GM19043 (cell line): ENCODE measurements at regions not wholly inside any gene's neighbourhood (a gene's known extent, or its start where the extent isn't known, plus 50 kb on each side); places are given as distances from the start of the nearest gene placed in this dataset.
A peak's percentile ranks its signal among the peaks of the same experiment; 100 is the strongest.

Experiments used
- ATAC-seq: cut with Tn5 transposase; IDR thresholded peaks from one replicate; pipeline ENCODE4 v1.9.1; 2021; ENCODE audit warnings: low read depth; ENCODE audit not compliant: unreplicated experiment

DNA sequence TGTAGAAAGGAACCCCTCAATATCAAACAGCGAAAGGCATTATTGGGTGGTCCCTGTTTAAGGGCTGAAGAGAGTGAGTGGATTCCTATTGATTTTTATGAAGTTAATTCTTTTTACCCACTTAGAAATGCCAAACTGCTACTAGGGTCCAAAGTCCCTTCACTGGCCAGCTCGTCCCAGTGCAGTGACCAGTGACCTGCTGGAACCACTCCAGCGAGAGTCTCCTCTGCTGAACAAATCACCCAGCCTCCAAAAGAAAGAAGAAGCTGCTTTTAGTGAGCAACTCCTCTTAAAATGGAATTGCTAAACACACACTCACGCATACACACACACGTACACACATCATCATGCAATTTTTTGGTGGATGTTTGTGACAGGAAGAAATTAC, 198.2 kb upstream of the PLEKHG7 start:
- ATAC-seq = no peak

DNA sequence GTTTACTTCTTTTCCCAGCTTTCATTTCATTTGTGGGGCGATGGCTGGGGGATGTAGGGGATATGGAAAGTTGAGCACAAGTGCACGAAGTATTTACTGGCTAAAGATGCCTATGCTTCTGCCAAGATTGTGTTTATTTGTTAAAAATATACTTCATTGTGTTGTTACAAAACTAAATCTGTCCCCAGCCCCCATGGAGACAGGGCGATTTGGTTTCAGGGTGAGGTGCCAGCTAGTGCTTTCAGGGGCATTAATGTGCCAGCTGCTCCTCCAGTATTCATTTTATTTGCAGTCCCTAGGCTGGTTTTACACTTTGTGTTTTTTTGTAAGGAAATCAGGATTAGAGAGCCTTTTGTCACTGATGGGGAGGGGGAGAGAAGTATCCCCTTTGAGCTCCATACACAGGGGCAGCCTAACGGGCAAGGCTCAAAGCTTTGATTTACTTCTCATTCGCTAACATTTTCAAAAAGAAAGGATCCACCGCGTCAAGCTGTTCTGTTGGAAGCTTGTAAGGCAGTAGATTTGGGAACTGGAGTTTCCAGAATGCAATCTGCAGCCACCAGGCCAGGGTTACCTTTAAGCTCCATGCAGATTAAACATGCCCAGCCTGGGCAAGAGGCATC, 198.7 kb upstream of the PLEKHG7 start:
- no peak for ATAC-seq

DNA sequence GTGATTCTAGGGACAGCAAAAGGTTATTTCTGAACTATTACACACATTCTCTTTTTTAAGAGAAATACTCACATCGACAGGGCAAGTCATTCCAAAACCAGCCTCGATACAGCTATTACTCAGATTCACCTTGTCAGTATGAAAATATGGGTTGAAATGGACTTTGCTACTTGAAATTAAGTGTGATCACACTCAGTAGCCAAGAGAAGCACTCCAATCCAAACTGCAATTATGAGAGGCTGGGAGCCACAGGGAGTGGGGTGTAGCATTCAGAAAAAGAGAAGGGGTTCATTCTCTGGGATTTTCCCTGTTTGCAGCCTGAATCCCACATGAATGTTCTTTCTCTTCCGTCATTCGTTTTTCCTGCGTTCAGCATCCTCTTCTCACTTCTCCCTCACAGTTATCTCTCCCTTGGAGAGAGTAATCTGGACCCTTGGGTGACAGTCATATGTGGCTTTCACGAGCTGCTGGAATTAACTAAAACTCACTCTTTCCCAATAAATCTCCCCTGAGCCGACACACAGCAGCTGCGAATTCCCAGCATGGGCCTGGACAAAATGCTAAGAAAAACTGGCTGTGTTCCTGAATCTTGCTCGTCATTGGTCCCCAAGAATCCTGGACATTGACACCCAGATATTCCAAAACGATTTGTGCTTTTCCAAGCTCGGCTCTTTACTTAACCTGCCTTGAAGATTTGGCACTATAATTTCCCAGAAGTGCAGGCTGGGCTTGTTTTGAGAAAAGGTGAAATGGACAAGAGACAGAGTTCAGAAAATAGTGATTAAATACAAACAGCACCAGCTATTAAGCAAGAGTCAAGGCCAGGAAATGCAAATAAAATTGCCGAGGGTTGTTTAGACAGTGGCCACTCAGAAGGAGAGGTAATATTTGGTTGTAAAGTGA, 199.5 kb upstream of the PLEKHG7 start:
- ATAC-seq = peak; percentile 49

GRCh38 chr12:92502417-92503028, 200.3 kb upstream of the PLEKHG7 start:
- ATAC-seq = peak; percentile 36

- peak; percentile 69 for ATAC-seq
Observed at GRCh38 chr12:92496790-92497189, 206.0 kb upstream of the PLEKHG7 start.

DNA sequence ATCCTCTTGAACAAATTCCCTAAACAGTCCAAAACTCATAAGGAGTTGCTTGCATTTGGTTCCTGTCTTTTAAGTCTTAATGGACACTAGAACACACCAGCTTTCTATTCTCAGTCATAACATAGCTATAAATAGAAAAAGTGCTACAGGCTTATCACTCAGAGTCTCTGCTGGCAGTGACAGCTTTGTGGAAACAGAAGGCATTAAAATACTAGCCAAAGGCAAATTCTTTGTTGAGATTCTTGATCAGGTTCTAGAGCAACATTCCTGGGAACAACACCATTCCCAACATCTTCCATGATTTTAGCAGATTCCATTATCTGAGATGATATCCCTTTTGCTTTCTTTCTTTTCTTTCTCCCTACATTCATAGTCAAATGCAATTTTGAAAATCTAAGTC, 207.7 kb upstream of the PLEKHG7 start:
- ATAC-seq = no peak

- peak; percentile 57 for ATAC-seq
Observed at GRCh38 chr12:92493816-92494215, 209.0 kb upstream of the PLEKHG7 start.

DNA sequence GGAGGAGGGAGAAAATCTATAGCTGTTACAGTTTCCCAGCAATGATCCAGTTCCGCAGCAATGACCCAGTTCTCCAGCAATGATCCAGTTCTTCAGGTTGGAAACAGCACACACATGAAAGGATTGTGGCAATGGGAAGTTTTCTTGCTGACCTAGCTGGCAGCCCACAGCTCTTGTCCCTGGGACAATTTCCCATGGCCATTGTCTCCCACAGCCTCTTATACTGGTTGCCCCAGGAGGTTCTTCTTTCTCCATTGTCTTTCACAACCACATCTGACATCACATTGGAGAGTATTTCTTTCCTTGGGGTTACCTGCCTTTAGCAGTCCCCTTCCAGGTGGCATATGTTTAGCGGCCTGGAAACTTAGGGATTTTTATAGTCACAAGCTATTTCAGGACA, 209.8 kb upstream of the PLEKHG7 start:
- no peak for ATAC-seq

- ATAC-seq = no peak
Observed at GRCh38 chr12:92492291-92492690, 210.5 kb upstream of the PLEKHG7 start.

DNA sequence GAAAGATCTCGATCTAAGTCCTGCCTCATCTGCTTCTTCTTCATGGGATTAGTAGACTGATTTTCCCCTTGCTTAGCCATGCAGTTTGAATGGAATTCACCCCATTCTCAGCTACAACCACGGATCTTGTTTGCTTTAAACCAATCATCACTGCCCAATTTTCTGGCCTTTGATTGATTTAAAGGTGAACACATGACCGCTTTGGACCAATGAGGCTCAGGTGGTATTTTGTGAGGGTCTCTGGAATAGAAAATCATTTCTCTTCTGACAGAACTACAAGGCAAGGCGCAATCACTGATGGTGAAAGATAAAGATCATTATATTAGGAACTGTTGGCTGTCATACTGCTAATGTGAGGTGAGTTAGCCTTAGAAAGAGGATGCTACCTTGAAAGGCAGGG, 213.0 kb upstream of the PLEKHG7 start:
- no peak for ATAC-seq

- no peak for ATAC-seq
Observed at GRCh38 chr12:92488735-92489134, 214.1 kb upstream of the PLEKHG7 start.

- ATAC-seq = no peak
Observed at GRCh38 chr12:92487138-92487485, 215.7 kb upstream of the PLEKHG7 start.

DNA sequence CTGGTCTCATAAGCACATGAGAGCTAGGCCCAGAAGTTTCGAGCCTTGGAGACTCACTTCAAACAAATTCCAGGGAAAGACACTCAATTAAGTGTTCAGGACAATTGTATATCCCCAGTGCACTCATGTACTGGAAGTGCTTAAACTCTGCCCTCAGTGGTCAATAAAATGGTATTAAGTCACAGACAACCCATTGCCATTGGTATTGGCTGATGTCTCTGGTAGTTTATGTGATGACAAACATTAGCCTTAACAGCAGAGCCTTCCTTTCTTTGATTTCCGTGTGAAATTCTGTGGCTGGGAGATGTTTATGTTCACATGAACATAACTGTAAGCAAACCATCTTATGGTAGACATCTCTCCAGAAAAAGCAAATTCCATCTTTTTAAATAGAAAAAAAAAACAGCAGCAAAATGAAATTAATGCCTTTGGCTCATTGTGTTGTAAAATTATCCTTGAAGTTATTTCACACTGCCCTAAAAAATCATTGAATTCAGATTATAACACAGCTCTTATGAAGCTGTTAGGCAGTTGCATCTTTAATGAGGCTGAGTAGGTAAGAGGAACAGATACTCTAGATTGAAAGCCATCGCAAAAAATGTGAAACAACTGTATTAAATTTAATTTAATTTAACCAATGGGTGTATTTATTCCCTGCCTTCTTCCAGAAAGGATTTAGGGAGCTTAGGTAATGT, 216.2 kb upstream of the PLEKHG7 start:
- ATAC-seq = no peak

DNA sequence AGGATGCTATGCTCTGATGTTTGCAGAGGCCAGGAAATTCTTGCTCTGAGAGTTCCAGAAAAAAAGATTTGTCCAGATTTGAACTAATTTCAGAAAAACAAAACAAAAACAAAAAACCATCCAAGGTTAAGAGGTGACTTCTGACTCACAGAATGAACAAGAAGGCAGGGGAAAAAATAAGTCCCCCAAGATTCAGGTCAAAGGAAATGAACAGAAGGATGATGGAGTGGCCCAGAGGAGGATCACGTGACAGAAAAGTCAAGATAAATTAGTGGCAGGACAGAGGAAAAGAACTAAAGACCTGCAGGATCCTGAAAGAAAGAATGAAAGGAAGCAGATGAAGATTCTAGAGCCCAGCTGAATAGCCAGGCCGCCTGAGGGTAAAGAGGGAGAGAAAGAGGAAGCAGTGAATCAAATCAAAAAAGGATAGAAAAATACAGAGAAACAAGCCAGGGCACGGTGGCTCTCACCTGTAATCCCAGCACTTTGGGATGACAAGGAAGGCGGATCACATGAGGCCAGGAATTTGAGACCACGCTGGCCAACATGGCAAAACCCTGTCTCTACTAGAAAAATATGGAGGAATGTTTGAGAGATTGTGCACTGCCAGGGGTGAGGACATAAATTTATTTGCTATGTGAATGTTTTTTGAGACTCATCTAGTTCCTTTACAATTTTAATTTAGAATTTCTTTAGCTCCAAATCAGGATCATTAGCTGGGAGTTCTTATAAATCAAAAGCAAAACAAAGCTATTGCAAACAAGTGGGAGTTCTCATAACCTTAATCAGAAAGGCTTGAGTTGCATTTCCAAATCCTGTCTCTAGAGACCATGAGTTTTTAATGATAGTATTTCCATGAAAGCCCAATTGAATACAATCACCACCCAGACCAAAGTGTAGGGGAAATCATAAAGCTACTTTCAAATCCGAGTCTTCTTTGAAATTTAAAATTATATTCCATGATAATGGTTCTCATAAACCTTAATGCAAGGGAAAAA, 217.1 kb upstream of the PLEKHG7 start:
- ATAC-seq = no peak

DNA sequence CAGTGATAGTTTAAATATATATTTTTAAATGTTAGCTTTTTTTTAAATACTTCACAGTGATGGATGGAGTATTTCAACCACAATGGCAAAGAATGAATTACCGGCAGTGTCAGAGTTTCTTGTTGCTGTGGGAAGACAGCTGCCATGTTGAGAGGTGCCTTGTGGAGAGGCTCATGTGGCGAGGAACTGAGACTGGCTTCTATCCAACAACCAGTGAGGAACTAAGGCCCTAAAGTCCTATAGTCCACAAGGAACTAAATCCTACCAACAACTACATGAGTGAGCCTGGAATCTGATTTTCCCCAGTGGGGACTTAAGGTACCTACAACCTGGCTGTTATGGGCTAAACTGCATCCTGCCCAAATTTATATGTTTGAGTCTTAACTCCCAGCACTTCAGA, 220.2 kb upstream of the PLEKHG7 start:
- no peak for ATAC-seq

DNA sequence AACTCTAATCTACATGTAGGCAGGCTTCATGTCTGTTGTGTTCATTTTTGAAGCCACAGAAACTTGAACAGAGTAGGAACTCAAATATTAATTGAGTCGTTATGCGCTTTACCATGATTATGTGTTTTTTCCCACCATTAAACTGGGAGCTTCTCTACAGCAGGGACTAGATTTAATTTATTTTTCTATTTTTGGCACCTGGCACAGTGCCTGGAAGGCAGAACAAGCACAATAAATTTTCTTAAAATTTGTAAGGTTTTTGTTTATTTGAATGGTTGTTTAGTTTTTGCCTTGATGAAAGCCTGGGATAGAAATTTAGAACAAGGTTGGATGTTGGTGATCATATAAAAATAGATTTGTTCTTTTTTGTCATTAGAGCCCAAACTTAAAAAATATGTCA, 221.7 kb upstream of the PLEKHG7 start:
- ATAC-seq = no peak

DNA sequence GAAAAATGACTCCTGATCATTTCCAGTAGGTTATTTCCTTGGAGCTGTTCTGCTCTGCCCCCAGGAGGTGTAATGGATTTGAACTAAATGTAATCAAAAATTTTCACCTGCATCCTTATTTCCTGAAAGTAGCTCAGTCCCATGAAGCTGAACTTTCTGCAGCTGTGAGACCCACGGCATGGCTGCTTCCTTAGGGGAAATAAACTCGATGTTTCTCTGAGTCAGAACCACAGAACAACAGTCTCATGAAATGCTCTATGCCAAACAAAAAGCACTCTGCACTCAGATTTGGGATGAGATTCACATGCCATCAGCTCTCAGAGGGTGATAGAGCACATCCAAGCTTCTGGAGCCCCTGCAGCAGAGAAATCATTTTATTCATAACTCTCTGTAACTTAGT, 224.1 kb upstream of the PLEKHG7 start:
- no peak for ATAC-seq

DNA sequence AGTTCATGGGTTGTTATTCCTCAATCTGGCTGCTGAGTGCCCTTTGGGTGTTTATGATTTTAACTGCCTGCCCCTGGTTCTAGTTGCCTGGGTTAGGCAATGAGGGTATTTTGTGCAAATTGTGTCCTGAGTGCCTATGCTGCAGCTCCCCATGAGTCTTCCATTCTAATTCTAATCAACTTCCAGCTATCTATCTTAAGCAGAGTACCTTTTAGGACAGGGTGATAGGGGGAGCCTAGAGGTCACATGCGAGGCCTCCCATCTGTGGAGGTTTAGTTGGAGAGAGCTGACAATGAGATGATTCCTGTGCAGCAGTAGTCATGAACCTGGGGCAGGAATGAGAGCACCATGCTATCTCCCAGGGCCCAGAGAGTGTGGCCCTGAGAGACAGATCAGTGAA, 225.9 kb upstream of the PLEKHG7 start:
- no peak for ATAC-seq

DNA sequence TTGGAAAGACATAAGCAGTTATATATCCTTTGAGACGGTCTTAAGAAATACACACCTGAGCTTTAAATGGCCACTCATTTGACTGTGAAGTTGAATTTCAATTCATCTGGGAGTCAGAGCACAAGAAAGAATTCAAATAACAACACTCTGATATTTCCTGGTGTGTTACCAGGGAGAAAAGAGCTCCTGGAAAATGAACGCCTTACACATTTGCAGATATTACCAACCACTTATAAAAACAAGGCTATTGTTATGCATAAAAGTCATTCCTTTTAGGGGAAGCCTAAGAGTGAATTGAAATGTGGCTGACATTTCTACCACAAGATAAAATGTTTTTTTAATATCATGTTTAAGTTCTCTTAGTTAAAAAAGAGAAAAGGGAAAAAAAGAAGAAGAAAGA, 229.2 kb upstream of the PLEKHG7 start:
- ATAC-seq = no peak

- no peak for ATAC-seq
Observed at GRCh38 chr12:92472201-92472600, 230.6 kb upstream of the PLEKHG7 start.
